HepG2 (cell line): ENCODE measurements at regions not wholly inside any gene's neighbourhood (a gene's known extent, or its start where the extent isn't known, plus 50 kb on each side); places are given as distances from the start of the nearest gene placed in this dataset.
"Not testable (repeated sequence)": the region's sequence is repeated elsewhere in the genome, so short reads cannot be mapped to it uniquely, and the experiment has no call there.

ENCODE experiments used
- ATAC-seq: fragments of 200-7000 bp; cut with Tn5 transposase; 3 replicates; pipeline ENCODE4 v1.9.1; 2020; ENCODE audit warnings: mild to moderate bottlenecking, moderate library complexity
- BruUV-seq: library from RNA; stranded (reverse); fragments of 400-500 nt; replicated peaks from 2 replicates; lab custom pipeline; 2021; lab: Mats Ljungman, UMichigan
- CTCF ChIA-PET: fragments of 300-600 bp; formaldehyde crosslinking; extraction: SDS; loops from one replicate; lab custom pipeline; 2021; ENCODE audit warnings: low total read pairs, inconsistent platforms, low intra/inter-chr PET ratio; lab: Yijun Ruan, JAX
- POLR2A ChIA-PET: fragments of 350-600 bp; sonication (Branson Sonifier 250); formaldehyde crosslinking; loops from one replicate; lab custom pipeline; 2020; ENCODE audit warnings: antibody characterized with exemption, inconsistent platforms; lab: Yijun Ruan, JAX
- DNase-seq: peaks from one replicate; pipeline ENCODE4 v3.0.0-alpha.2; 2015; ENCODE audit warnings: low spot score
- FAIRE-seq: peaks from 3 replicates; lab custom pipeline; 2011; peaks lifted over from hg19 to GRCh38; lab: Jason Lieb, UNC
- H2AFZ ChIP-seq: one replicate; pipeline ENCODE4 v1.6.1; 2011; ENCODE audit warnings: low read length, inconsistent platforms
- H3K27ac ChIP-seq: fragments of 300-600 bp; 3 replicates; pipeline ENCODE4 v1.8.0; 2011; ENCODE audit warnings: mixed run types, mild to moderate bottlenecking, mixed read lengths, low read length, inconsistent platforms; ENCODE audit not compliant: insufficient read depth; ENCODE audit errors: extremely low read length
- H3K27me3 ChIP-seq, 2 experiments: fragments of 200-600 bp in 1 of 2; 2 replicates in 1 of 2; 3 replicates in 1 of 2; pipeline versions ENCODE4 v1.6.0 to v1.8.0; 2011; ENCODE audit warnings: low read length in 2 of 2, mild to moderate bottlenecking in 2 of 2, moderate library complexity in 2 of 2, inconsistent platforms in 1 of 2; ENCODE audit not compliant: insufficient read depth in 2 of 2, control insufficient read depth in 1 of 2
- H3K36me3 ChIP-seq, 2 experiments: fragments of 200-600 bp in 1 of 2; replicated peaks in 1 of 2; 2 replicates in 1 of 2; 3 replicates in 1 of 2; pipeline versions ENCODE4 v1.5.1 to v1.8.0; 2011; ENCODE audit warnings: low read length in 2 of 2, inconsistent platforms in 1 of 2; ENCODE audit not compliant: insufficient read depth in 2 of 2, control insufficient read depth in 1 of 2
- H3K4me1 ChIP-seq: 2 replicates; pipeline ENCODE4 v1.5.1; 2012; ENCODE audit warnings: low read length, inconsistent platforms; ENCODE audit not compliant: insufficient read depth
- H3K4me2 ChIP-seq: 2 replicates; pipeline ENCODE4 v1.6.0; 2011; ENCODE audit warnings: low read depth, low read length, inconsistent platforms
- H3K4me3 ChIP-seq, 3 experiments: fragments of 200-600 bp in 1 of 3; sonication (generic), shearing (Covaris generic) in 1 of 3; replicated peaks in 1 of 3; 2 replicates each; pipeline ENCODE4 v1.5.1; 2011 to 2016; ENCODE audit warnings: low read length in 3 of 3, inconsistent platforms in 2 of 3, low read depth in 2 of 3, mild to moderate bottlenecking in 2 of 3, control low read depth in 1 of 3, mixed read lengths in 1 of 3; ENCODE audit not compliant: insufficient read depth in 1 of 3
- H3K79me2 ChIP-seq: one replicate; pipeline ENCODE4 v1.6.1; 2011; ENCODE audit warnings: low read length, inconsistent platforms; ENCODE audit not compliant: insufficient read depth
- H3K9ac ChIP-seq: 2 replicates; pipeline ENCODE4 v1.6.0; 2011; ENCODE audit warnings: mild to moderate bottlenecking, low read depth, low read length, inconsistent platforms; ENCODE audit not compliant: insufficient read depth
- H3K9me3 ChIP-seq: 2 replicates; pipeline ENCODE4 v1.5.1; 2012; ENCODE audit warnings: mild to moderate bottlenecking, low read length
- H4K20me1 ChIP-seq: 2 replicates; pipeline ENCODE4 v1.6.0; 2011; ENCODE audit warnings: inconsistent platforms, mild to moderate bottlenecking, low read length, moderate library complexity; ENCODE audit not compliant: insufficient read depth
- SRSF1 ChIP-seq: fragments of 200-400 bp; formaldehyde crosslinking; optimal IDR thresholded peaks from 2 replicates; pipeline ENCODE3; 2017; ENCODE audit warnings: mild to moderate bottlenecking, low read depth, low read length, moderate library complexity
- TFDP2 ChIP-seq: sonication (generic); formaldehyde crosslinking; IDR thresholded peaks from 2 replicates; pipeline ENCODE4 v1.4.0; 2020; ENCODE audit warnings: missing genetic modification reagents
- ZBTB20 ChIP-seq: sonication (generic); formaldehyde crosslinking; IDR thresholded peaks from 2 replicates; pipeline ENCODE4 v1.8.1; 2023; ENCODE audit warnings: missing genetic modification reagents, low read depth, mild to moderate bottlenecking, borderline replicate concordance
- ZHX2 ChIP-seq, 2 experiments: sonication (generic) in 1 of 2; formaldehyde crosslinking in 1 of 2; IDR thresholded peaks; 2 replicates each; pipeline versions ENCODE4 v1.6.1 to v1.9.0; 2014 to 2022; ENCODE audit warnings: antibody characterized with exemption in 1 of 2, borderline replicate concordance in 1 of 2, inconsistent platforms in 1 of 2, low read depth in 1 of 2, missing genetic modification reagents in 1 of 2
- ZNF10 ChIP-seq: sonication (generic); formaldehyde crosslinking; IDR thresholded peaks from 2 replicates; pipeline ENCODE4 v1.4.0; 2020; ENCODE audit warnings: mild to moderate bottlenecking, low read depth, missing genetic modification reagents, borderline replicate concordance
- ZNF724P ChIP-seq: sonication (generic); formaldehyde crosslinking; IDR thresholded peaks from 2 replicates; pipeline ENCODE4 v1.8.0; 2022; ENCODE audit warnings: missing genetic modification reagents, borderline replicate concordance
- ZNF782 ChIP-seq: sonication (generic); formaldehyde crosslinking; IDR thresholded peaks from 2 replicates; pipeline ENCODE4 v1.4.0; 2020; ENCODE audit warnings: missing genetic modification reagents, mild to moderate bottlenecking, borderline replicate concordance
- WGBS: methylation state at CpG from one replicate; pipeline ENCODE4 v1.1.6; 2017; ENCODE audit warnings: low lambda C conversion rate; 5-methylcytosine and 5-hydroxymethylcytosine counted together
- in situ Hi-C: cut with HindIII; loops from 2 replicates; pipeline ENCODE4 v1.10.0; 2017; ENCODE audit warnings: low pct_unique_long_range_greater_than_20kb; ENCODE audit not compliant: extremely low pct_ligation_motif_present
- intact Hi-C: fragments of 100-400 bp; cut with micrococcal nuclease; formaldehyde crosslinking; loops from one replicate; pipeline ENCODE4 v1.10.0; 2022; ENCODE audit not compliant: unreplicated experiment

GRCh38 chr10:52500476-52500875 is 186.4 kb downstream of the DKK1 start (continued):
- TF ChIP-seq ZHX2 (IDR thresholded peaks at IDR 0.05; ENCODE audit: low read depth) (no peak), ZHX2 (CRISPR knock-in tag; IDR thresholded peaks at IDR 0.05; ENCODE audit: borderline replicate concordance) (no peak)
- TF ChIP-seq, all 625 proteins: peak for 0

GRCh38 chr10:52502237-52502636 is 188.2 kb downstream of the DKK1 start:
- no peak overlapping the region for H3K4me3 ChIP-seq
- no TSS peak for BruUV-seq
- no peak for TF ChIP-seq ZNF724P (CRISPR knock-in tag)
- TF ChIP-seq ZNF10 (CRISPR knock-in tag), result no peak
- no peak for TF ChIP-seq TFDP2
- no peak for TF ChIP-seq SRSF1
- TF ChIP-seq ZNF782 (CRISPR knock-in tag), result no peak
- no peak for TF ChIP-seq ZBTB20 (CRISPR knock-in tag)
- no peak overlapping the region for H3K4me2 ChIP-seq
- no peak overlapping the region for H3K27ac ChIP-seq
- WGBS, result 35% methylated on average over 2 of the region's 2 CpGs
- in situ Hi-C loops (no loop called here), intact Hi-C loops (no loop called here)
- no peaks in the 10 kb centered on the region for H3K27me3 ChIP-seq
- H3K4me1 ChIP-seq, result no peaks in the 10 kb centered on the region
- CTCF ChIA-PET, result no interaction called here
- H4K20me1 ChIP-seq, result no peaks in the 10 kb centered on the region
- H3K9me3 ChIP-seq, result peaks cover 20% of the 10 kb centered on the region
- no peak overlapping the region for H3K9ac ChIP-seq
- no peaks in the 10 kb centered on the region for H3K79me2 ChIP-seq
- no peak for ATAC-seq
- POLR2A ChIA-PET, result no interaction called here
- no peak overlapping the region for H2AFZ ChIP-seq
- FAIRE-seq, result no peak
- no peak for DNase-seq
- H3K36me3 ChIP-seq, result no peaks in the 10 kb centered on the region

GRCh38 chr10:52505341-52505740 is 191.3 kb downstream of the DKK1 start:
- POLR2A ChIA-PET, H3K79me2 ChIP-seq, intact Hi-C loops, H3K4me3 ChIP-seq, CTCF ChIA-PET, H3K4me1 ChIP-seq, in situ Hi-C loops, BruUV-seq, H3K27ac ChIP-seq, ATAC-seq, DNase-seq, H2AFZ ChIP-seq, H3K9ac ChIP-seq, H3K4me2 ChIP-seq, H3K27me3 ChIP-seq, H4K20me1 ChIP-seq, H3K36me3 ChIP-seq, FAIRE-seq: not testable (repeated sequence)
- H3K9me3 ChIP-seq, result peaks cover 48% of the 10 kb centered on the region
- 52% methylated on average over 7 of the region's 7 CpGs for WGBS
